WTC11 (cell line): ENCODE measurements at regions not wholly inside any gene's neighbourhood (a gene's known extent, or its start where the extent isn't known, plus 50 kb on each side); places are given as distances from the start of the nearest gene placed in this dataset.

ENCODE experiments used
- ATAC-seq: fragments of 200-7000 bp; cut with Tn5 transposase; 2 replicates; pipeline ENCODE4 v1.10.0; 2021; ENCODE audit warnings: mild to moderate bottlenecking, moderate library complexity
- CTCF ChIA-PET: fragments of 300-600 bp; sonication (Branson Sonifier 250); formaldehyde crosslinking; loops from one replicate; lab custom pipeline; 2021; ENCODE audit warnings: antibody characterized with exemption; lab: Charles Lee
- POLR2A ChIA-PET: fragments of 350-600 bp; sonication (Branson Sonifier 250); formaldehyde crosslinking; loops from one replicate; lab custom pipeline; 2021; ENCODE audit warnings: antibody characterized with exemption; lab: Charles Lee
- DNase-seq: peaks from one replicate; pipeline ENCODE4 v3.0.0; 2021; ENCODE audit warnings: low spot score
- H3K27ac Mint-ChIP-seq: 2 replicates; pipeline ENCODE4 v1.8.0; 2021; ENCODE audit warnings: mixed read lengths
- H3K27me3 Mint-ChIP-seq: 2 replicates; pipeline ENCODE4 v1.8.0; 2021; ENCODE audit warnings: low read depth, mild to moderate bottlenecking, moderate library complexity, mixed read lengths
- H3K36me3 Mint-ChIP-seq: 2 replicates; pipeline ENCODE4 v1.8.0; 2021; ENCODE audit warnings: mixed read lengths
- H3K4me1 Mint-ChIP-seq: 2 replicates; pipeline ENCODE4 v1.8.0; 2022; ENCODE audit warnings: mixed read lengths
- H3K4me3 Mint-ChIP-seq: 2 replicates; pipeline ENCODE4 v1.8.0; 2021; ENCODE audit warnings: mild to moderate bottlenecking, moderate library complexity, mixed read lengths
- H3K9me3 Mint-ChIP-seq: 2 replicates; pipeline ENCODE4 v1.8.0; 2021; ENCODE audit warnings: mixed read lengths
- ARID4B ChIP-seq: sonication (generic); formaldehyde crosslinking; IDR thresholded peaks from 2 replicates; pipeline ENCODE4 v1.8.0; 2023; ENCODE audit warnings: missing genetic modification reagents, mild to moderate bottlenecking, borderline replicate concordance
- CTCF ChIP-seq: fragments of 200-600 bp; IDR thresholded peaks from 2 replicates; pipeline ENCODE4 v1.8.0; 2022; ENCODE audit warnings: antibody characterized with exemption
- E2F4 ChIP-seq: sonication (generic); formaldehyde crosslinking; IDR thresholded peaks from 2 replicates; pipeline ENCODE4 v1.8.1; 2022; ENCODE audit warnings: low read depth, mild to moderate bottlenecking, moderate library complexity, missing genetic modification reagents, borderline replicate concordance
- GRHL2 ChIP-seq: fragments of 250-450 bp; sonication (Bioruptor Pico); IDR thresholded peaks from 2 replicates; pipeline ENCODE4 v1.8.0; 2022; ENCODE audit warnings: mild to moderate bottlenecking, moderate library complexity; ENCODE audit not compliant: insufficient replicate concordance, severe bottlenecking
- MLX ChIP-seq: sonication (generic); formaldehyde crosslinking; IDR thresholded peaks from 2 replicates; pipeline ENCODE4 v1.8.1; 2023; ENCODE audit warnings: mild to moderate bottlenecking, missing genetic modification reagents, moderate library complexity
- MYBL2 ChIP-seq: sonication (generic); formaldehyde crosslinking; IDR thresholded peaks from 2 replicates; pipeline ENCODE4 v1.8.1; 2023; ENCODE audit warnings: mild to moderate bottlenecking, moderate library complexity, missing genetic modification reagents
- NFE2L1 ChIP-seq: sonication (generic); formaldehyde crosslinking; IDR thresholded peaks from 2 replicates; pipeline ENCODE4 v1.8.1; 2023; ENCODE audit warnings: missing genetic modification reagents
- SMAD4 ChIP-seq: sonication (generic); formaldehyde crosslinking; IDR thresholded peaks from 2 replicates; pipeline ENCODE4 v1.8.0; 2022; ENCODE audit warnings: mild to moderate bottlenecking, missing genetic modification reagents
- USF2 ChIP-seq: sonication (generic); formaldehyde crosslinking; IDR thresholded peaks from 2 replicates; pipeline ENCODE4 v1.8.1; 2023; ENCODE audit warnings: mild to moderate bottlenecking, missing genetic modification reagents, moderate library complexity
- ZBTB21 ChIP-seq: sonication (generic); formaldehyde crosslinking; IDR thresholded peaks from 2 replicates; pipeline ENCODE4 v1.8.1; 2023; ENCODE audit warnings: mild to moderate bottlenecking, missing genetic modification reagents, borderline replicate concordance
- ZNF219 ChIP-seq: sonication (generic); formaldehyde crosslinking; IDR thresholded peaks from 2 replicates; pipeline ENCODE4 v1.8.0; 2023; ENCODE audit warnings: missing genetic modification reagents, mild to moderate bottlenecking, borderline replicate concordance
- ZNF281 ChIP-seq: sonication (generic); formaldehyde crosslinking; IDR thresholded peaks from 2 replicates; pipeline ENCODE4 v1.8.0; 2023; ENCODE audit warnings: mild to moderate bottlenecking, missing genetic modification reagents
- ZNF425 ChIP-seq: fragments of 250-450 bp; sonication (Bioruptor Pico); conservative IDR thresholded peaks from 2 replicates; pipeline ENCODE4 v1.9.0; 2021; ENCODE audit warnings: mild to moderate bottlenecking
- ZNF512 ChIP-seq: sonication (generic); formaldehyde crosslinking; IDR thresholded peaks from 2 replicates; pipeline ENCODE4 v1.8.1; 2022; ENCODE audit warnings: missing genetic modification reagents, borderline replicate concordance

GRCh38 chr15:34693053-34693744 lies 61.6 kb downstream of the GJD2 start (continued):
- TF ChIP-seq E2F4 (CRISPR knock-in tag), result no peak
- TF ChIP-seq, all 79 proteins: peak for 0

- no peak for ATAC-seq
- H3K36me3 Mint-ChIP-seq, result no peaks in the 10 kb centered on the region
- DNase-seq, result no peak
- no peak overlapping the region for H3K27ac Mint-ChIP-seq
- no peaks in the 10 kb centered on the region; the same call in 1 of the 2 replicates for H3K27me3 Mint-ChIP-seq
- peaks cover 9% of the 10 kb centered on the region for H3K4me1 Mint-ChIP-seq
- POLR2A ChIA-PET, result no interaction called here
- CTCF ChIA-PET, result interaction anchor here (1.5 kb wide), 1 partner anchor 17 kb away, joined by 5 read pairs; no protein-coding TSS in a partner anchor
- no peak overlapping the region for H3K4me3 Mint-ChIP-seq
- TF ChIP-seq SMAD4 (CRISPR knock-in tag), result no peak
- no peak for TF ChIP-seq ZNF219 (CRISPR knock-in tag)
- no peak for TF ChIP-seq ZNF281
- no peak for TF ChIP-seq ZNF425 (CRISPR knock-in tag)
- no peak for TF ChIP-seq ARID4B (CRISPR knock-in tag)
- no peak for TF ChIP-seq ZBTB21 (CRISPR knock-in tag)
- no peak for TF ChIP-seq GRHL2 (CRISPR knock-in tag)
- peaks cover 22% of the 10 kb centered on the region for H3K9me3 Mint-ChIP-seq
Measured at GRCh38 chr15:34691034-34691433, 63.8 kb downstream of the GJD2 start.

GRCh38 chr15:34688699-34689098 lies 66.1 kb downstream of the GJD2 start:
- no peak overlapping the region for H3K4me3 Mint-ChIP-seq
- DNase-seq (no peak), ATAC-seq (no peak)
- no peaks in the 10 kb centered on the region; the same call in 1 of the 2 replicates for H3K27me3 Mint-ChIP-seq
- ChIA-PET CTCF (no interaction called here), POLR2A (no interaction called here)
- peaks cover 3% of the 10 kb centered on the region for H3K4me1 Mint-ChIP-seq
- H3K9me3 Mint-ChIP-seq, result peaks cover 22% of the 10 kb centered on the region
- no peak overlapping the region for H3K27ac Mint-ChIP-seq
- H3K36me3 Mint-ChIP-seq, result no peaks in the 10 kb centered on the region
- no peak for TF ChIP-seq MYBL2 (CRISPR knock-in tag)
- no peak for TF ChIP-seq NFE2L1 (CRISPR knock-in tag)
- TF ChIP-seq MLX (CRISPR knock-in tag), result no peak
- no peak for TF ChIP-seq USF2
- no peak for TF ChIP-seq ZNF512 (CRISPR knock-in tag)
- TF ChIP-seq CTCF, result no peak
